NCI-H2029 (cell line): ENCODE measurements at regions not wholly inside any gene's neighbourhood (a gene's known extent, or its start where the extent isn't known, plus 50 kb on each side); places are given as distances from the start of the nearest gene placed in this dataset.
"Not testable (repeated sequence)": the region's sequence is repeated elsewhere in the genome, so short reads cannot be mapped to it uniquely, and the experiment has no call there.

Experiments
- DNase-seq: peaks from one replicate; lab custom pipeline; 2025; lab: John Stamatoyannopoulos, UW

DNA sequence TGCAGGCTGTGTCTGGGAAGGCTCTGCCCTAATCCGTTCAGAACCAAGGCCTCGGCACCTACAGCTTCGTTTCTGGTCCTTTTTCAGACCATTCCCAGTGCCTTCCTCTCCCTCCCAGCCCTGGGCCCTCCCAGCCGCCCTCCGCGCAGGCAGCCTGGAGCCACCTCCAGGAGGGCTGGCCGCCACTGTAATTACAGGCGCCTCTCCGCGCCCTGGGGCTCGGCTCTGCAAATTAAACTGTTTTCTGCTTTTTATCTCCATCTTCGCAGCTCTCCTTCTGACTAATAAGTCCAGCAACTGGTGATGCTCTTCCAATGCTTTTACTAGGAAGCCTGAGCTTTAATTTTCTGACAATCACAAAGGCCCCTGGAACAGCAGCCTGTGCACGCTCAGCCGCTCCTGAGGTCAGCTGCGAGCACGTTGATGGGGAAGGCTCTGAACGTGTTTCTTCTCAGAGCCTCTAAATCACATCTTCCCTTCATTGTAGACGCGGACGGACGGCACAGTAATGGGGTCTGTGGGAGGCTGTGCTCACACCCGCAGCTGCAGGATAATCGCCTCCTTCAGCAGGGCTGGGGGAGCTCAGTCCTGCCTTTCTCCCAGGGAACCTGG lies 194.6 kb downstream of the DLL1 start:
- no peak for DNase-seq

DNA sequence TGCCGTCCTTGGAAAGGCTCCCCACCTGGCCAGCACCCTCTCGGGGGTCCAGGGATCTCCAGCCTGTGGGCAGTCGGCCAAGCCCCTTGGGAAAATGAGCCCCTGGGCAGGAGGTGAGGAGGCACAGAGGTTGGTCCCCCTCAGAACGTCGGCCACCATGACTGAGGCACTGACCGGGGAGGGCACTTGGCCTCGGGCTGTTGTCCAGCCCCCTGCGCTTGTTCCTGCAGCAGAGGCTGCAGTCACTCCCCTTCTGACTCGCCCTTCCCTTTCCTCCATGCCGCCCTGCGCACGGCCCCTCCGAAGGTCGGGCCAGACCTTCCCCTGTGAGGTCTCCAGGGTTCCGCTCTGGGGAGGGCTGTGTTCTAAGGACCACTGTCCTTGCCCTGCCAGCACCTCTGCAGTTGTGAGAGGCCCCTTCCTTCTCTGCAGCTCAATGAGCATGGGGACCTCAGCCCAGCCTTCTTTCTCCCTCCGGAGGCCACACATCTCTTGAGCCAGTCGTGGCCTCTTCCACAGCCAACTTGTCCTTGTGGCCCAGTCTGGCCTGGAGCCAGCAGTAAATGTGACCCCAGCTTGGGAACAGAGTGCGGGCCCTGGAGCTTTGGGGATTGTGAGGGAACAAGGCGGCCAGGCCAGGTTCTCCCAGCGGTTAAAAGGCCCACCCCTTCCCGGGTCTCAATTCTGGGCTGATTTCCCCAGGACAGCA lies 195.5 kb downstream of the DLL1 start:
- DNase-seq, result no peak

DNA sequence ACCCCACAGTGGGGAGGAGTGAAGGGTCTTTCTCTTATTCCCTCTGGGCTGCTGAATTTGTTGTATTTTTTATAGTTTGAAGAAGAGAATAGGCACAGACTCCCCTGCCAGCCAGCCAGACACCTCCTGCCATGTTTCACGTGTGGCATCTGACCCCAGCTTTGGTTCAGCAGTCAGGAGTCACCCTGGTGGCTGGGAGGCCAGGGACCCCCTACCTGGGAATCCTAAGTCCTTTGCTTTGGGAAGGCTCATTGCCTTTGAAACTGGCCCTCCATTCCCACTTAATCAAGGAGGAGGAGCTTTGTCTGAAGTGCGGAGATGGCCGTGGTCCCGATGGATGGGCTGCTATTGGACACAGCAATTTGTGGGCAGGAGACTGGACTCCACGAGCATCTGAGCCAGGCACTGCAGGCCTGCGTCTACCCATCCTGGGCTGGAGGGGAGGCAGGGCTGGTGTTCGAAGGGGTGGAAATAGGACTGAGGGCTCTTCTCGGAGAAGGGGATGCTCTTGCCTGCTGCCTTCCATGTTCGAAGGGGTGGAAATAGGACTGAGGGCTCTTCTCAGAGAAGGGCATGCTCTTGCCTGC lies 196.1 kb downstream of the DLL1 start:
- DNase-seq, result no peak

DNA sequence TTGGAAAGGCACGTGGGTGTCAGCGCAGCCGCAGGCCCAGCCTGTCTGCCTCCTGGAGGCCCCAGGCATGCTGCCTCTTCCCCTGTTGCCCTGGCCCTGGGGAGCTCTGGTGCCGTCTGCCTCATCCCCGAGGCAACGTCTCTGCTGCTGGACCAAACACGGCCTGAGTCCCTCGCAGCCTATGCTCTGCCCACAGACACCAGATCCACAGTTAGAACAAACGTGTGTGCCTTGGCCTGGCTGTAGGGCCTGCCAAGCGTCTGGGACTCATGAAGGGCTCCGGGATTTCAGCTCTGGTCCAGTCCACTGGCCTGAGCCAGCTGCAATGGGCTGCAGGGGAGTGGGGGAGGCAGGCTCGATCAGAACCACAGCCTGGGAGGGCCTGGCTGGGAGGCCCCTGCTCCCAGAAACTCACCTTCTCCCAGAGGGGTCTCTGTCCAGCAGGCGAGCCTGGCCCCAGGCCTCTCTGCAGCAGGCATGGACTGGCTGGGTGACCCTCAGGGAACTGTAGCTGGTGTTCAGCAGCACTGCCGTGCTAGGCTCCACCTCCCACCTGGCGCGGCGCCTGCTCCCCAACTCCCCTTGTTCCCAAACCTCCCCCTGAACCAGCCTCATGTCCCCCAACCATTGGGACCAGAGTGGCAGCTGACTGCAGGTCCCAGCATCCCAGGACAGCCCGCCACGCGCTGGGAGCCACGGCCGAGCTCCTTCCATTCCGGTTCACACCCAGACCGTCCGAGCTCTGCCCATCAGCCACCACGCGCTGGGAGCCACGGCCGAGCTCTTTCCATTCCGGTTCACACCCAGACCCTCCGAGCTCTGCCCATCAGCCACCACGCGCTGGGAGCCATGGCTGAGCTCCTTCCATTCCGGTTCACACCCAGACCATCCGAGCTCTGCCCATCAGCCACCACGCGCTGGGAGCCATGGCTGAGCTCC lies 197.0 kb downstream of the DLL1 start:
- DNase-seq, result no peak

DNA sequence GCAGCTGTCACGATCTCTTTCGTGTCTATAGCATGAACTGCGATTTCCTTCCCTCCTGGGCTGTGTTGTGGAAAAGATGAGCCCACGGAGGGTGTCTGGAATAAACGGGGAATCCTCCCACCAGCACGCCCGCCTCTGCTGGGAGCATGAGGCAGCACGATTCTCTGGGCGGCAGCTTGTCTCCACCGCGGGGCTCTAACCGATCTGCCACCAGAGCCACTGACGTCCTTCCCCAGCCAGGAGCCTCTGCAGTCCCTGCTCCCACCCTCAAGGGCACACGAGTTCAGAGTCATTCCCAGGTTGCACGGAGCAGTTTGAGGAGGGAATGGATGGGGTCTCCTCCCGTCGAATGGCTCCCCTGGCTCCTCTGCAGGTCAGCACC lies 197.6 kb downstream of the DLL1 start:
- DNase-seq, result no peak

DNA sequence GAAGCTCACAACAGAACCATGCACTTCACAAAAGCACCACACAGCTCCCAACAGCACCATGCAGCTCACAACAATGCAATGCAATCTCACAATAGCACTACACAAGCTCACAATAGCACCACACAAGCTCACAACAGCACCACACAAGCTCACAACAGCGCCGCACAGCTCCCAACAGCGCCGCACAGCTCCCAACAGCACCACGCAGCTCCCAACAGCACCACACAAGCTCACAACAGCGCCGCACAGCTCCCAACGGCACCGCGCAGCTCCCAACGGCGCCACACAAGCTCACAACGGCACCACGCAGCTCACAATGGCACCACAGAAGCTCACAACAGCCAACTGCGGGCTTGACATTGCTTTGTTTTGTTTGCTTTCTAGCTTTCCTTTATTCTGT lies 198.1 kb downstream of the DLL1 start:
- DNase-seq, result no peak

DNA sequence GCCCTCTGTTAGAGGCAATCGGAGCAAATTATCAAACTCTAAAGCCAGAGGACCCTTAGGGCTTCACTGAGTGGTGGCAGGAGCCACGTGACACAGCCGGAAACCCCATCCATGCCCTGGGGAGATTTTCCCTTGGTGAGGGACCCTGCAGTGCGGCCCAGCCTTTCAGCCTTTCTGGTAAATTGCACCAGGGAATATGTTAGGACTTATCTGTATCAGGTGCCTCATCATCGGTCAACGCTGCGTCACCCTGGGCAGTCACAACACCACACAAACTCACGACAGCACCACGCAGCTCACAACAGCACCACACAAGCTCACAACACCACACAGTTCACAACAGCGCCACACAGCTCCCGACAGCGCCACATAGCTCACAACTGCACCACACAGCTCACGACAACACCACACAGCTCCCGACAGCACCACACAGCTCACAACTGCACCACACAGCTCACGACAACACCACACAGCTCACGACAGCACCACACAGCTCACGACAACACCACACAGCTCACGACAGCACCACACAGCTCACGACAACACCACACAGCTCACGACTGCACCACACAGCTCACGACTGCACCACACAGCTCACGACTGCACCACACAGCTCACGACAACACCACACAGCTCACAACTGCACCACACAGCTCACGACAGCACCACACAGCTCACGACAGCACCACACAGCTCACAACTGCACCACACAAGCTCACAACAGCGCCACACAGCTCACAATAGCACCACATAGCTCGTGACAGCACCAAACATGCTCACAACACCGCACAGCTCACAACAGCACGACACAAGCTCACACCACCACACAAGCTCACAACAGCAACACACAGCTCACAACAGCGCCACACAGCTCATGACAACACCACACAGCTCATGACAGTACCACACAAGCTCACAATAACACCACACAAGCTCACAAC lies 199.0 kb downstream of the DLL1 start:
- DNase-seq, result no peak

DNA sequence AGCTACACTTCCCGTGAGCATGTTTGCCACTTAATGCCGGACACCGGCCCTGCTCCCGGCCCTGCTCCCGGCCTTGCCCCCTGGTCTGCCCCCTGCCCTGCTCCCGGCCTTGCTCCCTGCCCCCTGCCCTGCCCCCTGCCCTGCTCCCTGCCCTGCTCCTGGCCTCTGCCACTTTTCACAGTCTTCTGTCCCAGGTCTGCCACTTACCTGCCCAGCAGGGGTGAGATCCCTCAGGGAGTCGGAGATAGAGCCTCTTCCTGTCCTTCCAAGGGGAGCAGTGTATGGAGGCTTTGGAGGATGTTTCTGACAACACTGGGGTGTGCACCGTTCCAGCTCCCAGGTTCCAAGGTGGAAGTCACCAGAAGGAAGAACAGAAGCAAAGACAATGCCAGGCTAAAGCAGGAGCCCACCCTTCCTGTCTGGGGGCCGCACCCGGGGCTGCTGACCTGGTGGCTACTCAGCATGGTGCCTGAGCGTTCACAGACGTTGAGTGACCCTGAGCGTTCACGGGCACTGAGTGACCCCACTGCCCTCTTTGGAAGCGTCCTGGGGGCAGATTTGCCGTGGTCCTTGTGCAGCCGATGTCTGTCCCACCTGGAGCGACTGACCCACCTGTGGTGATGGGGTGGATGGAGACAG lies 199.8 kb downstream of the DLL1 start:
- no peak for DNase-seq

DNA sequence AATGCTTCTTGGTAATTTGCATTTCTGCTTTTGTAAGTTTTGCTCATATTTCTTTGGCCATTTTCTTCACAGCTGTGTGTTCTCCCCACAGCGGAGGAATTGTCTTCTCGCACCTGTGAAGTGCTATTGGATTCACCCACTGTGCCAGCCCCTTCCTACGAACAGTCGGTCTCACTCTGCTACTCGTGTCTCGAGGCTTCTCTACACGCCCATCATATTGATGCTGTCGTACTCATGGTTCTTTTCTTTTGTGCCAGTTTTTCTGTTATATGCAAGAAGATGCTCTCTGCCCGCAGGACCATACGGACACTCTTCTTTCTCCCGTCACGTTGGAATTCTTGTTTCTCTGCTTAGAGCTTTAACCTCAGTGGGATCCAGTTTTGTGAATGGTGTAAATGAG lies 200.3 kb downstream of the DLL1 start:
- no peak for DNase-seq

DNA sequence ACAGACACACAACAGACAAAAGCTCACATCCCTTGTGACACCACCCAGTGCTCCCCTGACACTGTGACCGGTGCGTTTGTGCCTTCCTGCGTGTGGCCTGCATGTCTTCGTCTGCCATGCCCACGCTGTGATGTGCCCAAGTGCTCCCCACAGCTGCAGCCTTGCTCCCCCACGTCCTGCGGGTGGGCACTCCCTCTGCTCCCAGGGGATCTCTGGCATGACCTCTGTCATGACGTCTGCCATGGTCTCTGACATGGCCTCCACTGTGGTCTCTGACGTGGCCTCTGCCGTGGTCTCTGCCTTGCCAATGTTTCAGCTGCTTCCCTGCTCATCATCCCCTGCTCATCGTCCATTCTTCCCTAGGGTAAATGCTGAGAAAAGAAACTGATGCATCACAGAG lies 200.9 kb downstream of the DLL1 start:
- DNase-seq, result no peak

DNA sequence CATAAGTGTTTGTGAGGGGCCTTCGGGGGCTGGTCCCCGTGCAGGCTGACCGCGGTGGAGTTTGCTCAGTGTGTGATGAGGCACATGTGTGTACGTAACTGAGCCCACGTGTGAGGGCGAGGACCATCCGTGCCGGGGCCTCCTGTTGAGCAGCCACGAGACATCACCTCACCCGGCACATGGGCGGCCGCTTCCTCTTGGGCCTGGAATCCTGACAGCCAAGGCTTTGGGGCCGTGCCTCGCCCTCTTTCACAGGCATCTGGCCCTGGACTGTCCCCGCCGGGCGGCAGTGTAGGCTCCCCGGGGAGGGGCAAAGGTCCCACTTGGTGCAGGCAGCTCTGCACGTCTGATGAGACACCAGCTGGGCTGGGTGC lies 202.3 kb downstream of the DLL1 start:
- no peak for DNase-seq

DNA sequence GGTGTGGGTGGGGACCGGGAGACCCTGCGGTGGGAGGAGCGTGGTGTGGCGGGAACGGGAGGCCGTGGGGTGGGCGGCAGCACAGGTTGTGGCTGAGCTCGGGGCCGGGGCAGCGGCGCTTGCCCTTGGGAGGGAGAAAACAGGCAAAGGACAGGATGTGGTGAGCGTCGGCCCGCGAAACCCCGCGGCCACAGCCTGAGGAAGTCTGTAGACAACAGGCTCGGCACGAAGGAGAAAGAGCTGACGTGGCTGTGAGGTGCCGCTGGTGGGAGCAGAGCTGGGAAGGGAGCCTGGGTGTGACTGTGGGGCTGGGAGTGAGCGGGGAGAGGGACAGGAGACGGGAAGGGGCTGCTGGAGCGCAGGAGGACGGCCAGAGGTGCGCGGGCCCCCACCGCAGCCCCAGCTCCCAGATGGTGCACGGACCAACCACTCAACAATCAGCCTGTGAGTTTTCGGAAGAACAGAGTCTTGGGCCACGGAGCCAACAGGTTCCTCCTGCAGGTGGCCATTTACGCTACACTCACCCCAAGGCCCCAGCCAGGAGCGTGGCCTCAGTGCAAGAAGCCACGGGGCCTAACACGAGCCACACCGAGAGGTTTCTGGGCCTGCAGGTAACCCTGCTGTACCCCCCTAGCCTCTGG lies 202.8 kb downstream of the DLL1 start:
- DNase-seq, result no peak

DNA sequence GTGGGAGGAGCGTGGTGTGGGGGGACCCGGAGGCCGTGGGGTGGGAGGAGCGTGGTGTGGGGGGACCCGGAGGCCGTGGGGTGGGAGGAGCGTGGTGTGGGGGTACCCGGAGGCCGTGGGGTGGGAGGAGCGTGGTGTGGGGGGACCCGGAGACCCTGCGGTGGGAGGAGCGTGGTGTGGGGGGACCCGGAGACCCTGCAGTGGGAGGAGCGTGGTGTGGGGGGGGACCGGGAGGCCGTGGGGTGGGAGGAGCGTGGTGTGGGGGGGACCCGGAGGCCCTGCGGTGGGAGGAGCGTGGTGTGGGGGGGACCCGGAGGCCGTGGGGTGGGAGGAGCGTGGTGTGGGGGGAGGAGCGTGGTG lies 203.5 kb downstream of the DLL1 start:
- not testable (repeated sequence) for DNase-seq

DNA sequence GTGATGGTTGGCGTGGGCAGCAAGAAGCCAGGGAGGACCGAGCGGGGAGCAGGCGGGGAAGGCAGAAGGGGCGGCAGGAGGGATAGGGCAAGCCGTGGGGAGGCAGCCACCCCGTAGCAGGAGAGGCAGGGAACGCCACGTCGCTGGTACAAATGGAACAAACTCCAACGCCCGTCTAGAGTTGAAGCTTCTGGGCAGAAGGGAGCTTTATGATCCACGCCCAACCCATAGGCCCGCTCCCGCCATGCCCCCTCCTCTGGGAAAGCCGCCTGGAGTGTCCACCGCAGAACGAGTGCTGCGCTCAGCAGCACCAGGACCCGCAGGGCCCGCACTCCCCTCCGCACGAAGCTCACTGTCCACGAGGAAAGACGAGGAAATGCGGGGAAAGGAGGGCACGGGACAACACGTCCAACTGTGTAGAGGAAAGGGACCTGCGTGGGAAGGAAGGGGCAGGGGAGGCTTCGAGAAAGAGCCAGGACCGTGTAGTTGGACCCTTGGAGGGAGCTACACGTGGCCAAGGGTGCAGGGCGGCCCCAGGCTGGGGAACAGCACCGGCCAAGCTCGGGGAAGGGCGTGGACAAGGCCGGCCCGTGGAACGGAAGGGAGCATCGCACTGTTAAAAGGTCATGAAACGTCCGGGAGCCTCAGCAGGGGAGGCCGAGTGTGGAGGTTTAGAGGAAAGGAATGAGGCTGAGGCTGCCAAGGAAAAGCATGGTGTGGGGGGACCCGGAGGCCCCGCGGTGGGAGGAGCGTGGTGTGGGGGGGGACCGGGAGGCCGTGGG lies 204.0 kb downstream of the DLL1 start:
- no peak for DNase-seq

DNA sequence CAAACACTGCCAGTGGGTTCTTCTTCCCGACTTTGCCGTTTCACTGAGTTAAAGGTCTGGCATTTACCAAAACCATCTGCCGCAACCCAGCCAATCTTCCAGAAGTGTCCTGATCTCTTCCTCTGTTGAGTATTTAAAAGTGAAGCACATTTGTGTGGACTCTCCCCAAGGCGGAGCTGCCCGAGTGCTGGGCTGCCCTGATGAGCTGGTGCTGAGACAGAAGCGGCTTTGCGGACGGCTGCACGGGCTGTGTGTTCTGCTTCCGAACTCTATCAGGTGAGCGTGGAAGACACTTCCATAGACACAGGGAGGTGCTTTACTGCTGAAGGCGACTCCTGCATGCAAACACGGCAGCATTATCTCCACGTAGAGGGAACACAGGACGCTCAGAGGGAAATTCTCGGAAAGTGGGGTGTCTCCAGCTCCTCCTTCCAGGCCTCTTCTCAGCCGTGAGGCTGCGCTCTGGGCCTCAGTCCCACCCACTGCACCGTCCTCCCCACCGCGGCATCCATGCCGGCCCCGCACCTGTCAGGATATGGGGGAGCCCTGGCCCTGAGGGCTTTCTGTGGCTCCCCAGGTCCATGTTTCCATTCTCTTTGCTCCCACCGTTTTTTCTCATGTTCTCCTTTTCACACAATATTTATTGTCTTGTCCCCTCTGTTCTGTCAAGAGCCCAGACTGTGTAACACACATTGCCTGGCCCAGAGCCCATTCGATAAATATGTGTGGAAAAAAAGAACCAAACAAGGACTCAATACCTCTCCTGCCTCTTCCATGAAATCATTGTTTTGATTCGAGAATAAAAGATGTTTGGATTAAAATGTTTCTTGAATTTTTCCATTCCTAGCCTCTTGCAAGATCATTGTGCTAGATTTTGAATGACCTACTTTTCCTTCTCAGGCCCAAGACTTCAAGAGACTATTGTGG lies 205.1 kb downstream of the DLL1 start:
- no peak for DNase-seq

DNA sequence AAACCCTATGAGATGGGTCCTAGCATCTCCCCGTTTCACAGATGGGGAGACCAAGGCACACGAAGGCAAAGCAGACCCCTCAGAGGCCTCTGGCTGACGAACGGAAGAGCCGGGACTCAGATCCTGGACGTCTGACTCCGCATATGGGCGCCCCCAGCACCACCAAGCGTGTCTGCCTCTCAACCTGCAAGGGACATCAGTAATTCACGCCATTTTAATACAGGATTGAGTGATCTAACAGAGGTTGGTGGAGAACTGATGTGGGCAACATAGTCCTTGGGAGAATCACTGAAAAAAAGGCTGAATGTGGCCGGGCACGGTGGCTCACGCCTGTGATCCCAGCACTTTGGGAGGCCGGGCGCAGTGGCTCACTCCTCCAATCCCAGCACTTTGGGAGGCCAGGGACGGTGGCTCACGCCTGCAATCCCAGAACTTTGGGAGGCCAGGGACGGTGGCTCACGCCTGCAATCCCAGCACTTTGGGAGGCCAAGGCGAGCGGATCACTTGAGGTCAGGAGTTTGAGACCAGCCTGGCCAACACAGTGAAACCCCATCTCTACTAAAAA lies 206.6 kb downstream of the DLL1 start:
- no peak for DNase-seq

DNA sequence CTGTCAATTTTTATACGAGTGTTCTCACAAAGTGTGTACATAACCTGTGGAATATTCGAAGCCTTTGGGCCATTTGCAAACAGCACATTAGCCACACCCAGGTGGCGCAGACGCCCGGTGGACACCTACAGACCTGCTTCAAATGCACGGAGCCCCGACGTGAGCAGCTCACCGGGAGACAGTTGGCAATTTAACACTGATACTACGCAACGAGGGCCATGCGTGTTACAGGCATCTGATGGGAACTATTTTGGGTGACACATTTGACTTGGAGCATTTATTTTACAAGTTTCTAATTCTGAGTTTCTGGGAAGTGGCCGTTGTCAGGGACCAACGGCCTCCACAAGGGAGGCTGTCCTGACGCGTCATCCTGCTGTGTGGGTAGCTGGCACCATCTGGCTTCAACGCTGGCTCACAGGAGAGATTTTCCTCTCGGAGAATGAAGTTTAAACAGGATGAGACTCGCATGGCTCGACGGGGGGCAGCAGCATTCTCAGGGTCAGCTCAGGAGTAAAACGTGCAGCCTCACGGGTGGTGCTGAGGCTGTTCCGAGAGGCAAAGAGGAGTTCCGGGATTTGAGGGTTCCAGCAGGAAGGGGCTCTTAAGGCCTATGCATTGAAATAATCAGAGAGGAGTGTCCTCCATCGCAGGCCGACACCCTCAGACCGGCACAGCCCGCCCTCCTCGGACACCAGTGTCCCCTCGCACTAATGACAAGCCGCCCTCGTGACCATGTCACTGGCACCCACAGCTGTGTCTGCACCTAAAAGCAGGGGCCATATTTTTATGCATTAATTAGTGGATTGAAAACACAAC lies 207.4 kb downstream of the DLL1 start:
- no peak for DNase-seq
